ENCODE measurements at regions not wholly inside any gene's neighbourhood (a gene's known extent, or its start where the extent isn't known, plus 50 kb on each side); places are given as distances from the start of the nearest gene placed in this dataset.

GRCh38 chr3:111414531-111414930, 127.5 kb upstream of the CD96 start (continued):
- TF ChIP-seq SP1 (IDR thresholded peaks at IDR 0.05; ENCODE audit: low read depth, low read length) (no peak), CHD7 (IDR thresholded peaks at IDR 0.05; ENCODE audit: insufficient replicate concordance, low read length) (no peak), SRF (IDR thresholded peaks at IDR 0.05; ENCODE audit: low read depth, low read length) (no peak), CTBP2 (IDR thresholded peaks at IDR 0.05; ENCODE audit: borderline replicate concordance, insufficient read depth, insufficient read length, low read length) (no peak)

Data from H1 (cell line).